C4-2B (cell line): ENCODE measurements at regions not wholly inside any gene's neighbourhood (a gene's known extent, or its start where the extent isn't known, plus 50 kb on each side); places are given as distances from the start of the nearest gene placed in this dataset.

Experiments used
- CTCF ChIP-seq: fragments of 450-650 bp; conservative IDR thresholded peaks from 2 replicates; pipeline ENCODE4 v1.5.1; 2017; ENCODE audit warnings: mild to moderate bottlenecking
- ZFX ChIP-seq: fragments of 450-650 bp; IDR thresholded peaks from 2 replicates; pipeline ENCODE4 v1.6.1; 2017

GRCh38 chr6:164563924-164564323 is 745.5 kb downstream of the C6orf118 start:
- TF ChIP-seq CTCF (no peak), ZFX (no peak)
